ENCODE measurements at regions not wholly inside any gene's neighbourhood (a gene's known extent, or its start where the extent isn't known, plus 50 kb on each side); places are given as distances from the start of the nearest gene placed in this dataset.

DNA sequence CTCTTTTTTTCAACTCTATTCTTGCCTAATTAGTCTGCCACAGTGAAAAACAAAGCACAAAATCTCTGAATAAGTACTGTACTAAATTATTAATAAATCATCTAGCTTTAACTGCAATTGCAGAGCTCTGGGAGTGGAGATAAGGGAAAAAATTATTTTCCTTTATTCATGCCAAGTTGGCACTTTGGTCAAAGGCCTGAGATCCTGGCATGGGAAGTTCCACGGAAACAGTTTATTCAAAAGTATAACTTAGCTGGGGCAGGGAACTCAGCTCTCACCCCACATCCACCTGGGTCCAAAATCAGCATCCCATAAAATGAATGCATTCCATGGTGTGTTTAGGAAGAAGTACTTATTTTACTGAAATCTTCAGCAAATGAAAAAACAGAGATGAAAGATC lies 185.2 kb upstream of the APCDD1 start:
- TF ChIP-seq EZH2 (IDR thresholded peaks at IDR 0.05) (no peak), POLR2AphosphoS5 (IDR thresholded peaks at IDR 0.05; ENCODE audit: borderline replicate concordance, low read depth, low read length) (no peak), FOXP2 (optimal IDR thresholded peaks at IDR 0.05; ENCODE audit: control extremely low read depth, extremely low read length, insufficient read depth) (no peak)
